ENCODE measurements at regions not wholly inside any gene's neighbourhood (a gene's known extent, or its start where the extent isn't known, plus 50 kb on each side); places are given as distances from the start of the nearest gene placed in this dataset.

DNA sequence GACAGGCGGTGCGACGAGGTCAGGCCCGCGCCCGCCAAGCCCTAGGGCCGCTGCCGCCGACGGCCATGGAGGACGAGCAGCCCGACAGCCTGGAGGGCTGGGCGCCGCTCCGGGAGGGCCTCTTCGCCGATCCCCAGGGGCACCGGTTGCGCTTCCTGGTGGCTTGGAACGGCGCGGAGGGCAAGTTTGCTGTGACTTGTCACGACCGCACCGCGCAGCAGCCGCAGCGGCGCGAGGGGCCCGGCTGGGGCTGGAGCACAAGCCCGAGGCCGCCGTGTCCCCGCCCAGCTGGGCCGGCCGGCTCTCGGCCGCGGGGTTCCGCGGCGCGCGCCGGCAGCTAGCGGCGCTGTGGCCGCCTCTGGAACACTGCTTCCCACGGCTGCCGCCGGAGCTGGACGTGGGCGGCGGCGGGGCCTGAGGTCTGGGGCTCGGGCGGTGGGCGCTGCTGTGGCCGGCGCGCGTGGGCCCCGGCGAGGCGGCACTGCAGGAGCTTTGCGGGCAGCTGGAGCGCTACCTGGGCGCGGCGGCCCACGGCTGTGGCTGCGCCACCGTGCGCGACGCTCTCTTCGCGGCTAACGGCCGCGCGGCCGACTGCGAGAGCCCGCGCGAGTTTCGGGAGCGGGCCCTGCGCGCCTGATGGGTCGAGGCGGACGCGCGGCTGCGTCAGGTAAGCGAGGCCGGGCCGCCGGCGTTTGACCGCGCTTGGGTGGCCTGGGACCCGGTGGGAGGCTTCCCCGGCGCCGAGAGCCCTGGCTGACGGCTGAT is 122.0 kb upstream of the NIPA1 start (continued):
- TF ChIP-seq PHF8 (IDR thresholded peaks at IDR 0.05; ENCODE audit: borderline replicate concordance, low read length), result peak; percentile 53; the same call in 1 of the 2 replicates
- peak in 1 of 2 experiments; percentile 8; a peak in 1 of 4 replicates for TF ChIP-seq NRF1 (conservative IDR thresholded peaks at IDR 0.05 in 1 of 2, IDR thresholded peaks at IDR 0.05 in 1 of 2)
- peak; percentile 34 for TF ChIP-seq HNRNPLL (IDR thresholded peaks at IDR 0.05; ENCODE audit: low read depth, low read length, poor library complexity, severe bottlenecking)
- TF ChIP-seq RBBP5 (IDR thresholded peaks at IDR 0.05; ENCODE audit: borderline replicate concordance, insufficient read depth, low read length, poor library complexity, severe bottlenecking), result peak; percentile 69
- TF ChIP-seq, protein P1, sequence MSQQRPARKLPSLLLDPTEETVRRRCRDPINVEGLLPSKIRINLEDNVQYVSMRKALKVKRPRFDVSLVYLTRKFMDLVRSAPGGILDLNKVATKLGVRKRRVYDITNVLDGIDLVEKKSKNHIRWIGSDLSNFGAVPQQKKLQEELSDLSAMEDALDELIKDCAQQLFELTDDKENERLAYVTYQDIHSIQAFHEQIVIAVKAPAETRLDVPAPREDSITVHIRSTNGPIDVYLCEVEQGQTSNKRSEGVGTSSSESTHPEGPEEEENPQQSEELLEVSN (IDR thresholded peaks at IDR 0.05; ENCODE audit: borderline replicate concordance in 1 of 2, extremely low read depth in 1 of 2, insufficient read depth in 1 of 2, insufficient read length in 1 of 2, low read depth in 1 of 2, low read length in 1 of 2, poor library complexity in 1 of 2, severe bottlenecking in 1 of 2), result peak in 1 of 2 experiments; percentile 18
- TF ChIP-seq SMAD4 (CRISPR knock-in tag; conservative IDR thresholded peaks at IDR 0.05), result peak; percentile 67; the same call in 1 of the 2 replicates
- peak; percentile 62; the same call in 1 of the 2 replicates for TF ChIP-seq RBFOX2 (IDR thresholded peaks at IDR 0.05; ENCODE audit: low read depth, low read length)
- TF ChIP-seq ZBTB7A (IDR thresholded peaks at IDR 0.05; ENCODE audit: borderline replicate concordance, control insufficient read depth, low read depth, low read length), result peak; percentile 36; the same call in 1 of the 2 replicates

Data from K562 (cell line).